Stimulated activated naive CD8-positive, alpha-beta T cell treated with anti-CD3 and anti-CD28 coated beads, Interleukin-15, amount 100 ng/mL, for 72 hours (primary cell): ENCODE measurements at regions not wholly inside any gene's neighbourhood (a gene's known extent, or its start where the extent isn't known, plus 50 kb on each side); places are given as distances from the start of the nearest gene placed in this dataset.

ENCODE experiments used
- ATAC-seq: fragments of 150-1000 bp; cut with Tn5 transposase; 2 replicates; pipeline ENCODE4 v1.10.0; 2021; ENCODE audit warnings: mild to moderate bottlenecking, moderate library complexity
- DNase-seq, 2 donors: peaks; one replicate each; pipeline ENCODE4 v3.0.0; 2021 to 2022
- H3K27ac Mint-ChIP-seq, 2 donors: one replicate each; pipeline ENCODE4 v1.8.0; 2022; ENCODE audit warnings: mild to moderate bottlenecking in 2 of 2, mixed read lengths in 2 of 2, moderate library complexity in 2 of 2
- H3K27me3 Mint-ChIP-seq: one replicate; pipeline ENCODE4 v1.8.0; 2022; ENCODE audit warnings: mixed read lengths
- H3K4me1 Mint-ChIP-seq: one replicate; pipeline ENCODE4 v1.8.0; 2022; ENCODE audit warnings: mild to moderate bottlenecking, mixed read lengths
- H3K4me3 Mint-ChIP-seq, 2 donors: one replicate each; pipeline ENCODE4 v1.8.0; 2022; ENCODE audit warnings: mild to moderate bottlenecking in 2 of 2, mixed read lengths in 2 of 2, moderate library complexity in 1 of 2
- H3K9me3 Mint-ChIP-seq, 2 donors: one replicate each; pipeline ENCODE4 v1.8.0; 2022; ENCODE audit warnings: mixed read lengths in 2 of 2

- no peak for DNase-seq
- ATAC-seq: no peak
These were observed 1703.1 kb upstream of the FLRT2 start for GRCh38 chr14:83826838-83827237.

GRCh38 chr14:83827383-83827782 lies 1702.6 kb upstream of the FLRT2 start:
- DNase-seq (no peak), ATAC-seq (no peak)
- Mint-ChIP-seq H3K27me3 (no peaks in the 10 kb centered on the region), H3K4me1 (no peaks in the 10 kb centered on the region), H3K9me3 (peaks cover 7 to 19% of the 10 kb centered on the region in 2 donors), H3K4me3 (no peak overlapping the region), H3K27ac (no peak overlapping the region)

More at GRCh38 chr14:83826838-83827237, 1703.1 kb upstream of the FLRT2 start:
- Mint-ChIP-seq H3K9me3 (peaks cover 8 to 22% of the 10 kb centered on the region in 2 donors), H3K4me3 (no peak overlapping the region), H3K4me1 (no peaks in the 10 kb centered on the region), H3K27me3 (no peaks in the 10 kb centered on the region), H3K27ac (no peak overlapping the region)

GRCh38 chr14:83828406-83828805 lies 1701.5 kb upstream of the FLRT2 start:
- no peaks in the 10 kb centered on the region for H3K4me1 Mint-ChIP-seq
- H3K27me3 Mint-ChIP-seq: no peaks in the 10 kb centered on the region
- H3K27ac Mint-ChIP-seq: no peak overlapping the region
- peaks cover 4 to 15% of the 10 kb centered on the region in 2 donors for H3K9me3 Mint-ChIP-seq
- no peak overlapping the region for H3K4me3 Mint-ChIP-seq
- ATAC-seq: no peak
- no peak for DNase-seq

GRCh38 chr14:83830316-83830715 lies 1699.6 kb upstream of the FLRT2 start:
- no peak for ATAC-seq
- DNase-seq: no peak
- peaks cover 0 to 15% of the 10 kb centered on the region in 2 donors for H3K9me3 Mint-ChIP-seq
- H3K27me3 Mint-ChIP-seq: no peaks in the 10 kb centered on the region
- H3K4me3 Mint-ChIP-seq: no peak overlapping the region
- H3K4me1 Mint-ChIP-seq: no peaks in the 10 kb centered on the region
- no peak overlapping the region for H3K27ac Mint-ChIP-seq

- no peak overlapping the region for H3K27ac Mint-ChIP-seq
- no peaks in the 10 kb centered on the region for H3K4me1 Mint-ChIP-seq
- H3K4me3 Mint-ChIP-seq: no peak overlapping the region
- H3K27me3 Mint-ChIP-seq: no peaks in the 10 kb centered on the region
- H3K9me3 Mint-ChIP-seq: peaks cover 11 to 23% of the 10 kb centered on the region in 2 donors
- ATAC-seq: no peak
- DNase-seq: no peak
These were observed 1691.7 kb upstream of the FLRT2 start for GRCh38 chr14:83838226-83838625.

GRCh38 chr14:83842547-83842946 lies 1687.4 kb upstream of the FLRT2 start:
- H3K27ac Mint-ChIP-seq: no peak overlapping the region
- no peak for DNase-seq
- no peaks in the 10 kb centered on the region for H3K27me3 Mint-ChIP-seq
- peaks cover 11 to 23% of the 10 kb centered on the region in 2 donors for H3K9me3 Mint-ChIP-seq
- ATAC-seq: no peak
- no peak overlapping the region for H3K4me3 Mint-ChIP-seq
- no peaks in the 10 kb centered on the region for H3K4me1 Mint-ChIP-seq

GRCh38 chr14:83847102-83847501 lies 1682.8 kb upstream of the FLRT2 start:
- H3K9me3 Mint-ChIP-seq: peaks cover under 1 to 11% of the 10 kb centered on the region in 2 donors
- no peak overlapping the region for H3K27ac Mint-ChIP-seq
- no peak overlapping the region for H3K4me3 Mint-ChIP-seq
- H3K4me1 Mint-ChIP-seq: no peaks in the 10 kb centered on the region
- DNase-seq: no peak
- no peaks in the 10 kb centered on the region for H3K27me3 Mint-ChIP-seq
- ATAC-seq: no peak

GRCh38 chr14:83850092-83850491 lies 1679.9 kb upstream of the FLRT2 start:
- DNase-seq (no peak), ATAC-seq (no peak)
- H3K9me3 Mint-ChIP-seq: peaks cover 0 to 7% of the 10 kb centered on the region in 2 donors
- no peak overlapping the region for H3K27ac Mint-ChIP-seq
- H3K4me3 Mint-ChIP-seq: no peak overlapping the region
- H3K27me3 Mint-ChIP-seq: no peaks in the 10 kb centered on the region
- H3K4me1 Mint-ChIP-seq: no peaks in the 10 kb centered on the region

- H3K9me3 Mint-ChIP-seq: peaks cover 6 to 29% of the 10 kb centered on the region in 2 donors
- no peaks in the 10 kb centered on the region for H3K27me3 Mint-ChIP-seq
- H3K4me1 Mint-ChIP-seq: no peaks in the 10 kb centered on the region
- DNase-seq (no peak), ATAC-seq (no peak)
- H3K4me3 Mint-ChIP-seq: no peak overlapping the region
- no peak overlapping the region for H3K27ac Mint-ChIP-seq
These were observed 1673.6 kb upstream of the FLRT2 start for GRCh38 chr14:83856334-83856733.

- Mint-ChIP-seq H3K4me1 (no peaks in the 10 kb centered on the region), H3K27me3 (no peaks in the 10 kb centered on the region), H3K4me3 (no peak overlapping the region), H3K27ac (no peak overlapping the region), H3K9me3 (peaks cover 10 to 35% of the 10 kb centered on the region in 2 donors)
- no peak for DNase-seq
- ATAC-seq: no peak
These were observed 1669.3 kb upstream of the FLRT2 start for GRCh38 chr14:83860631-83861155.

GRCh38 chr14:83863042-83863774 lies 1666.7 kb upstream of the FLRT2 start:
- H3K4me1 Mint-ChIP-seq: no peaks in the 10 kb centered on the region
- no peak for DNase-seq

GRCh38 chr14:83864106-83864505 lies 1665.8 kb upstream of the FLRT2 start:
- peaks cover 9 to 10% of the 10 kb centered on the region in 2 donors for H3K9me3 Mint-ChIP-seq
- no peaks in the 10 kb centered on the region for H3K27me3 Mint-ChIP-seq
- no peak overlapping the region for H3K27ac Mint-ChIP-seq
- H3K4me3 Mint-ChIP-seq: no peak overlapping the region
- DNase-seq (no peak), ATAC-seq (no peak)
- H3K4me1 Mint-ChIP-seq: no peaks in the 10 kb centered on the region

More at GRCh38 chr14:83863042-83863774, 1666.7 kb upstream of the FLRT2 start:
- no peak for ATAC-seq
- Mint-ChIP-seq H3K9me3 (peaks cover 10 to 15% of the 10 kb centered on the region in 2 donors), H3K27ac (no peak overlapping the region), H3K27me3 (no peaks in the 10 kb centered on the region), H3K4me3 (no peak overlapping the region)

GRCh38 chr14:83867566-83868225 lies 1662.2 kb upstream of the FLRT2 start:
- no peaks in the 10 kb centered on the region for H3K4me1 Mint-ChIP-seq
- no peak overlapping the region for H3K27ac Mint-ChIP-seq
- no peak for ATAC-seq
- no peak overlapping the region for H3K4me3 Mint-ChIP-seq
- H3K9me3 Mint-ChIP-seq: peaks cover 4 to 6% of the 10 kb centered on the region in 2 donors
- DNase-seq: no peak
- no peaks in the 10 kb centered on the region for H3K27me3 Mint-ChIP-seq

- DNase-seq: no peak
- Mint-ChIP-seq H3K4me3 (no peak overlapping the region), H3K9me3 (peaks cover 0 to 6% of the 10 kb centered on the region in 2 donors), H3K4me1 (no peaks in the 10 kb centered on the region), H3K27me3 (no peaks in the 10 kb centered on the region), H3K27ac (no peak overlapping the region)
- ATAC-seq: no peak
These were observed 1659.2 kb upstream of the FLRT2 start for GRCh38 chr14:83870546-83871270.

GRCh38 chr14:83873669-83874068 lies 1656.3 kb upstream of the FLRT2 start:
- no peak for DNase-seq
- Mint-ChIP-seq H3K9me3 (peaks cover 11 to 22% of the 10 kb centered on the region in 2 donors), H3K27me3 (no peaks in the 10 kb centered on the region), H3K4me3 (no peak overlapping the region), H3K4me1 (no peaks in the 10 kb centered on the region), H3K27ac (no peak overlapping the region)
- no peak for ATAC-seq

GRCh38 chr14:83874662-83875061 lies 1655.3 kb upstream of the FLRT2 start:
- no peak for ATAC-seq
- no peak for DNase-seq

More at GRCh38 chr14:83874662-83875061, 1655.3 kb upstream of the FLRT2 start:
- no peaks in the 10 kb centered on the region for H3K4me1 Mint-ChIP-seq
- peaks cover 11 to 22% of the 10 kb centered on the region in 2 donors for H3K9me3 Mint-ChIP-seq
- no peaks in the 10 kb centered on the region for H3K27me3 Mint-ChIP-seq
- H3K4me3 Mint-ChIP-seq: no peak overlapping the region
- no peak overlapping the region for H3K27ac Mint-ChIP-seq
